Mucosa of descending colon (tissue), 3 donors: ENCODE measurements at regions not wholly inside any gene's neighbourhood (a gene's known extent, or its start where the extent isn't known, plus 50 kb on each side); places are given as distances from the start of the nearest gene placed in this dataset.

ENCODE experiments used
- ATAC-seq: fragments of 200-7000 bp; cut with Tn5 transposase; one replicate; pipeline ENCODE4 v1.9.1; 2020; ENCODE audit warnings: mild to moderate bottlenecking, moderate library complexity
- DNase-seq, 3 donors: peaks; one replicate each; pipeline ENCODE4 v3.0.0-alpha.2; 2020
- H3K36me3 ChIP-seq: fragments of 200-600 bp; one replicate; pipeline ENCODE4 v1.8.0; 2021; ENCODE audit warnings: low read depth, mild to moderate bottlenecking
- H3K4me1 ChIP-seq: fragments of 200-600 bp; one replicate; pipeline ENCODE4 v1.8.0; 2021; ENCODE audit warnings: low read depth, mild to moderate bottlenecking
- H3K4me3 ChIP-seq: fragments of 200-600 bp; one replicate; pipeline ENCODE4 v1.8.0; 2021; ENCODE audit warnings: mild to moderate bottlenecking
- H3K9me3 ChIP-seq: fragments of 200-600 bp; one replicate; pipeline ENCODE4 v1.8.0; 2021; ENCODE audit warnings: mild to moderate bottlenecking
- CTCF ChIP-seq: fragments of 200-600 bp; IDR thresholded peaks from one replicate; pipeline ENCODE4 v1.8.0; 2022; ENCODE audit warnings: antibody characterized with exemption, mild to moderate bottlenecking
- intact Hi-C, 2 donors: fragments of 100-400 bp; cut with DNase I in 1 of 2; cut with micrococcal nuclease in 1 of 2; formaldehyde crosslinking; loops; one replicate each; pipeline versions ENCODE4 v1.11.0 to v1.11.1; 2022; cut with DNase I, micrococcal nuclease
- donor health status: DM: no; HTN: no; CAD: no; lungs with moderate emphysema.
- donor health status: DM: no; HTN: no; CAD: no.
- donor health status: DM: no; HTN: yes; CAD: no.

- Histone ChIP-seq H3K4me1 (no peaks in the 10 kb centered on the region), H3K36me3 (no peaks in the 10 kb centered on the region), H3K9me3 (peaks cover 9% of the 10 kb centered on the region), H3K4me3 (no peak overlapping the region)
- no peak for TF ChIP-seq CTCF
- intact Hi-C loops: no loop called here
- no peak for DNase-seq
- ATAC-seq: no peak
Measured at GRCh38 chr5:23367874-23368273, 139.5 kb upstream of the PRDM9 start.

- H3K4me3 ChIP-seq: no peak overlapping the region
- no peaks in the 10 kb centered on the region for H3K4me1 ChIP-seq
- TF ChIP-seq CTCF: no peak
- H3K36me3 ChIP-seq: no peaks in the 10 kb centered on the region
- intact Hi-C loops: no loop called here
- ATAC-seq: no peak
- H3K9me3 ChIP-seq: peaks cover 6% of the 10 kb centered on the region
- DNase-seq: no peak
Measured at GRCh38 chr5:23353286-23353685, 154.1 kb upstream of the PRDM9 start.

GRCh38 chr5:23352446-23352845, 155.0 kb upstream of the PRDM9 start:
- no peak for TF ChIP-seq CTCF
- DNase-seq (no peak), ATAC-seq (no peak)
- H3K36me3 ChIP-seq: no peaks in the 10 kb centered on the region
- peaks cover 6% of the 10 kb centered on the region for H3K9me3 ChIP-seq
- no peaks in the 10 kb centered on the region for H3K4me1 ChIP-seq
- no peak overlapping the region for H3K4me3 ChIP-seq
- intact Hi-C loops: no loop called here

GRCh38 chr5:23343121-23343520, 164.3 kb upstream of the PRDM9 start:
- intact Hi-C loops: no loop called here
- no peaks in the 10 kb centered on the region for H3K4me1 ChIP-seq
- no peak for ATAC-seq
- H3K4me3 ChIP-seq: no peak overlapping the region
- no peak for TF ChIP-seq CTCF
- H3K36me3 ChIP-seq: no peaks in the 10 kb centered on the region
- H3K9me3 ChIP-seq: peaks cover 5% of the 10 kb centered on the region
- DNase-seq: no peak

- intact Hi-C loops: no loop called here
- Histone ChIP-seq H3K36me3 (no peaks in the 10 kb centered on the region), H3K9me3 (peaks cover 4% of the 10 kb centered on the region), H3K4me1 (no peaks in the 10 kb centered on the region), H3K4me3 (no peak overlapping the region)
- ATAC-seq (no peak), DNase-seq (no peak)
- no peak for TF ChIP-seq CTCF
Measured at GRCh38 chr5:23332650-23333251, 174.7 kb upstream of the PRDM9 start.

GRCh38 chr5:23330726-23331125, 176.7 kb upstream of the PRDM9 start:
- Histone ChIP-seq H3K9me3 (peaks cover 7% of the 10 kb centered on the region), H3K4me3 (no peak overlapping the region), H3K4me1 (no peaks in the 10 kb centered on the region), H3K36me3 (no peaks in the 10 kb centered on the region)
- intact Hi-C loops: no loop called here
- TF ChIP-seq CTCF: no peak
- DNase-seq: no peak
- ATAC-seq: no peak
